Adrenal gland (tissue), 9 donors: ENCODE measurements at regions not wholly inside any gene's neighbourhood (a gene's known extent, or its start where the extent isn't known, plus 50 kb on each side); places are given as distances from the start of the nearest gene placed in this dataset.
"Not testable (repeated sequence)": the region's sequence is repeated elsewhere in the genome, so short reads cannot be mapped to it uniquely, and the experiment has no call there.

Source experiments
- DNase-seq, 7 donors: peaks; one replicate each; pipeline ENCODE4 v3.0.0-alpha.2; 2019 to 2020
- H3K27ac ChIP-seq, 5 donors: fragments of 200-600 bp; sonication (generic) in 4 of 5; 1 replicate in 3 of 5; 2 replicates in 2 of 5; pipeline versions ENCODE4 v1.5.1 to v1.8.0; 2016 to 2020; ENCODE audit warnings: mild to moderate bottlenecking in 1 of 5
- H3K27me3 ChIP-seq: fragments of 200-600 bp; 2 replicates; pipeline ENCODE4 v1.8.0; 2021
- H3K36me3 ChIP-seq, 2 donors: fragments of 200-600 bp; replicated peaks in 1 of 2; 1 replicate in 1 of 2; 2 replicates in 1 of 2; pipeline versions ENCODE4 v1.5.1 to v1.8.0; 2018 to 2022
- H3K4me1 ChIP-seq, 2 donors: fragments of 200-600 bp; replicated peaks in 1 of 2; 1 replicate in 1 of 2; 2 replicates in 1 of 2; pipeline versions ENCODE4 v1.5.1 to v1.8.0; 2018 to 2021
- H3K4me3 ChIP-seq, 4 donors: fragments of 200-600 bp; sonication (generic) in 3 of 4; one replicate each; pipeline ENCODE4 v1.5.1; 2016 to 2018
- H3K9me3 ChIP-seq, 3 donors: fragments of 200-600 bp; sonication (generic) in 1 of 3; replicated peaks in 1 of 3; 1 replicate in 2 of 3; 2 replicates in 1 of 3; pipeline versions ENCODE4 v1.5.1 to v1.8.0; 2016 to 2021
- POLR2A ChIP-seq, 2 donors: fragments of 450-650 bp; IDR thresholded peaks; one replicate each; pipeline ENCODE4 v1.6.1; 2017; ENCODE audit warnings: antibody characterized with exemption in 2 of 2, mild to moderate bottlenecking in 2 of 2, moderate library complexity in 1 of 2
- WGBS, 4 donors: extraction: QIAGEN DNeasy Blood & Tissue Kit in 2 of 4; methylation state at CpG; one replicate each; pipeline versions ENCODE4 v1.1.5 to v1.1.7; 2013 to 2017; 5-methylcytosine and 5-hydroxymethylcytosine counted together
- intact Hi-C, 2 donors: fragments of 100-400 bp; cut with DNase I; formaldehyde crosslinking; loops; one replicate each; pipeline versions ENCODE4 v1.14.1 to v1.15.0; 2022 to 2023
- TF ChIP-seq, protein P1 (sequence below), 6 experiments: fragments of 450-650 bp in 4 of 6; fragments of 200-600 bp in 2 of 6; sonication (generic) in 1 of 6; IDR thresholded peaks; 1 replicate in 5 of 6; 2 replicates in 1 of 6; pipeline versions ENCODE4 v1.5.1 to v1.8.0; 2016 to 2021; ENCODE audit warnings: antibody characterized with exemption in 6 of 6, mild to moderate bottlenecking in 2 of 6, moderate library complexity in 1 of 6
- donor health status: healthy with polysubstance abuse.
- donor health status: Bipolar disorder and iron deficiency.
- donor health status: DM: yes; HTN: yes; CAD: no.
- donor health status: DM: no; HTN: no; CAD: no.
- donor health status: DM: no; HTN: no; CAD: no.

DNA sequence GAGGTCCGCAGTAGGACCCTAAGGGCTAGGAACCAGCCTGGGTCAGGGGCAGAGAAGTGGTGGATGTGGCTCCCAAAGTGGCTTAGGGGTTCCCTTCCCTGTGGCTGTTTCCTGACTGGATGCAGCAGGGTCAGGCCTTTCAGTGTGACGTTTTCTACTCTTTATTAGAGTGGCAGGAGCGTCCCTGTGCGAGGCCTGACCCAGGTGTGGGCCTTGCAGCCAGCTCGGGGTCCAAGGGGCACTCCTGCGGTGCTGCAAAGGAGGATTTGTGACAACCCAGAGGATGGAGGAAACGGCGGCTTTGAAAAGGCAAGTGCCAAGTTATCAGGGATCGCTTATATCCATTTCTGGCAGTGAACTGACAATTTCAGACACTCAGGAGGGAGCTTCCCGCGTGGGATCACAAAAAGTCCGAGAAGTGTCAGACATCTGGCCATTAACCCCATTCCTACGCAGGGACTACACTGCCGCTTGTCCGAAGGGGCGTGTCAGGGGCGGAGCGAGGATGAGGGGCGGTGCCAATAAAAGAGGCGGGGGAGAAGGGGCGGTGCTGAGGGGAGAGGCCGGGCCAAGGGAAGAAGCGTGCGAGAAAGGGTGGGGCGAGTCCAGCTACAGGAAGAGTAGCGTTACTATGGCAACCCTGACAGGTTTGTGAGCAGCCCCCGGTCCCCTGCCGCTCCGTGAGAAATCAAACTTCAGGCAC, 98.8 kb upstream of the ZNF722 start:
- TF ChIP-seq, protein P1, sequence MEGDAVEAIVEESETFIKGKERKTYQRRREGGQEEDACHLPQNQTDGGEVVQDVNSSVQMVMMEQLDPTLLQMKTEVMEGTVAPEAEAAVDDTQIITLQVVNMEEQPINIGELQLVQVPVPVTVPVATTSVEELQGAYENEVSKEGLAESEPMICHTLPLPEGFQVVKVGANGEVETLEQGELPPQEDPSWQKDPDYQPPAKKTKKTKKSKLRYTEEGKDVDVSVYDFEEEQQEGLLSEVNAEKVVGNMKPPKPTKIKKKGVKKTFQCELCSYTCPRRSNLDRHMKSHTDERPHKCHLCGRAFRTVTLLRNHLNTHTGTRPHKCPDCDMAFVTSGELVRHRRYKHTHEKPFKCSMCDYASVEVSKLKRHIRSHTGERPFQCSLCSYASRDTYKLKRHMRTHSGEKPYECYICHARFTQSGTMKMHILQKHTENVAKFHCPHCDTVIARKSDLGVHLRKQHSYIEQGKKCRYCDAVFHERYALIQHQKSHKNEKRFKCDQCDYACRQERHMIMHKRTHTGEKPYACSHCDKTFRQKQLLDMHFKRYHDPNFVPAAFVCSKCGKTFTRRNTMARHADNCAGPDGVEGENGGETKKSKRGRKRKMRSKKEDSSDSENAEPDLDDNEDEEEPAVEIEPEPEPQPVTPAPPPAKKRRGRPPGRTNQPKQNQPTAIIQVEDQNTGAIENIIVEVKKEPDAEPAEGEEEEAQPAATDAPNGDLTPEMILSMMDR (IDR thresholded peaks at IDR 0.05), result no peak
- Histone ChIP-seq H3K4me1 (no peaks in the 10 kb centered on the region), H3K27me3 (no peaks in the 10 kb centered on the region), H3K4me3 (peak overlapping the region in 2 of 4 donors; percentile 36 to 38), H3K9me3 (no peaks in the 10 kb centered on the region), H3K27ac (no peak overlapping the region), H3K36me3 (no peaks in the 10 kb centered on the region)
- 12 to 35% (median 19%) methylated on average over 29 of the region's 29 CpGs for WGBS, 4 donors
- intact Hi-C loops, result no loop called here
- peak; percentile 35 to 84 (median 77) for DNase-seq

DNA sequence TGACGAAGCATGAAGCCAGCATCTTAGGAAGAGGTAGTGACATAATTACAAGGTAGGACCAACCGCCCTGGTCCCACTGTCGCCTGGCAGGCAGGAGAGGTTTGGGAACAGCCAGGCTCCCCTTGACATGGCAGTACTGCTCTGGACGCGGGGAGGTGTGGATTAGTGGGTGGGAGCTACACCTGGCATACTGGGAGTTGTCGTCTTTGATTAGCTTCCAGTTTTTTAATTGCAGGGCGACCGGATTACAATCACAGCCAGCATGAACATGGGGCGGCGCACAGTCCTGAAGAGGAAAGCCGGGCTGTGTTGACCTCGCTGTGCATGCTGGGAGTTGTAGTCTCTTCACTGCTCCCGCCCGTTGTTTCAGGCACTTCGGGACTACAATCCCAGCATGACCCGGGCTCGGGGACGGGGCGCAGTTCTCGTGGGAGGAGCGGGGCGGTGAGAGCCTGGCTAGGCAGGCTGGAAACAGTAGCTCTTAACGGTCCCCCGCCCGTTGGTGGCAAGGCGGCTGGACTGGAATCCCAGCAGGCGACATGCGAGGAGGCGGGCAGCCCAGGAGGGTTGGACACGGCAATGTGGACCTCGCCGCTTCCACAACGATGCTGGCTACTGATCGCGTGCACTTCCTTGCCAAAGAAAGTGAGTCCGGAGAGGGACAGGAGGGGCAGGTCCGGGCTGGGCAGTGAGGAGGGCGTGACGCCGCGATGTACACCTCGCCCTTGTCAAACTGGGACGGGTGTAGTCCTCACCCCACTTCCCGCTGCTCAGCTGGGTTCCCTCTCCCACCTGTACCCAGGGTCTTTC, 98.0 kb upstream of the ZNF722 start:
- H3K9me3 ChIP-seq, result no peaks in the 10 kb centered on the region
- no peaks in the 10 kb centered on the region for H3K27me3 ChIP-seq
- peak; percentile 61 to 95 (median 94) for DNase-seq
- WGBS, 4 donors, result 2 to 41% (median 9%) methylated on average over 23 to 44 of the region's 44 CpGs
- TF ChIP-seq POLR2A (IDR thresholded peaks at IDR 0.05), result peak in 1 of 2 donors; percentile 41
- TF ChIP-seq, protein P1 (IDR thresholded peaks at IDR 0.05), result no peak
- intact Hi-C loops, result no loop called here
- peak overlapping the region in 2 of 4 donors; percentile 36 to 38 for H3K4me3 ChIP-seq
- no peaks in the 10 kb centered on the region for H3K36me3 ChIP-seq
- no peaks in the 10 kb centered on the region for H3K4me1 ChIP-seq
- no peak overlapping the region for H3K27ac ChIP-seq

DNA sequence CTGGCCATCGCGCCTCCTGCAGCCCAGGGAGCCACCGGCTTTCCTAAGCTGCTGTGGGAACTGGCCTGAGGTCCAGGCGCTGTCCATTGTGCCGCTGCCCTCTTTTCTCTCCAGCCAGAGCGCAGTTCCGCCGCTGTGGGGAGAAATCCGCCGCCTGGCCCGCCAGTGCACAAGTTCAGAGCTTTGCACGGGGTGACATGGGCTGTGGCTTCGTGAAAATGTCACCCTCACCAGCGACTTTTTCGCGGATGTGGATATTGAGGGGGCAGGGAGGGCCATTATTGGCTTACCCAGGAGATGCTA, 97.5 kb upstream of the ZNF722 start:
- H3K36me3 ChIP-seq, DNase-seq, H3K27me3 ChIP-seq, H3K27ac ChIP-seq, H3K4me1 ChIP-seq, intact Hi-C loops, H3K9me3 ChIP-seq: not testable (repeated sequence)
- WGBS, 4 donors, result 5 to 23% (median 9%) methylated on average over 12 to 16 of the region's 16 CpGs
- peak overlapping the region in 2 of 4 donors; percentile 36 to 38 for H3K4me3 ChIP-seq

GRCh38 chr7:63918986-63919385, 79.7 kb upstream of the ZNF722 start:
- intact Hi-C loops, result no loop called here
- H3K27me3 ChIP-seq, result no peaks in the 10 kb centered on the region
- no peak for DNase-seq
- no peaks in the 10 kb centered on the region for H3K4me1 ChIP-seq
- no peaks in the 10 kb centered on the region for H3K36me3 ChIP-seq
- H3K4me3 ChIP-seq, result no peak overlapping the region
- H3K9me3 ChIP-seq, result peaks cover 0 to 5% (median 0%) of the 10 kb centered on the region in 3 donors
- no peak overlapping the region for H3K27ac ChIP-seq
- 22 to 33% (median 29%) methylated on average over 1 to 2 of the region's 2 CpGs for WGBS, 4 donors
- TF ChIP-seq, protein P1 (IDR thresholded peaks at IDR 0.05), result no peak
- no peak for TF ChIP-seq POLR2A (IDR thresholded peaks at IDR 0.05)
